SW480 (cell line): ENCODE measurements at regions not wholly inside any gene's neighbourhood (a gene's known extent, or its start where the extent isn't known, plus 50 kb on each side); places are given as distances from the start of the nearest gene placed in this dataset.
"Not testable (repeated sequence)": the region's sequence is repeated elsewhere in the genome, so short reads cannot be mapped to it uniquely, and the experiment has no call there.

Experiments
- DNase-seq: peaks from one replicate; pipeline ENCODE4 v3.0.0-alpha.2; 2016; ENCODE audit warnings: low spot score

- no peak for DNase-seq
Observed at GRCh38 chr2:75324861-75325284, 125.6 kb upstream of the TACR1 start.

GRCh38 chr2:75324141-75324540 lies 124.8 kb upstream of the TACR1 start:
- no peak for DNase-seq

- DNase-seq: no peak
Observed at GRCh38 chr2:75321599-75321922, 122.2 kb upstream of the TACR1 start.

GRCh38 chr2:75320898-75321598 lies 121.7 kb upstream of the TACR1 start:
- DNase-seq: no peak

- no peak for DNase-seq
Observed at GRCh38 chr2:75319951-75320350, 120.6 kb upstream of the TACR1 start.

- no peak for DNase-seq
Observed at GRCh38 chr2:75317802-75318201, 118.5 kb upstream of the TACR1 start.

GRCh38 chr2:75317316-75317715 lies 118.0 kb upstream of the TACR1 start:
- no peak for DNase-seq

GRCh38 chr2:75315436-75315835 lies 116.1 kb upstream of the TACR1 start:
- no peak for DNase-seq

- no peak for DNase-seq
Observed at GRCh38 chr2:75311993-75312392, 112.7 kb upstream of the TACR1 start.

GRCh38 chr2:75311521-75311920 lies 112.2 kb upstream of the TACR1 start:
- no peak for DNase-seq

- DNase-seq: no peak
Observed at GRCh38 chr2:75310876-75311275, 111.6 kb upstream of the TACR1 start.

- DNase-seq: no peak
Observed at GRCh38 chr2:75309596-75310463, 110.5 kb upstream of the TACR1 start.

GRCh38 chr2:75303227-75303626 lies 103.9 kb upstream of the TACR1 start:
- no peak for DNase-seq

GRCh38 chr2:75294362-75294761 lies 95.0 kb upstream of the TACR1 start:
- DNase-seq: no peak

- DNase-seq: peak; percentile 22
Observed at GRCh38 chr2:75292826-75293225, 93.5 kb upstream of the TACR1 start.

GRCh38 chr2:75290600-75291150 lies 91.4 kb upstream of the TACR1 start:
- no peak for DNase-seq

GRCh38 chr2:75289771-75290170 lies 90.5 kb upstream of the TACR1 start:
- DNase-seq: no peak

- DNase-seq: not testable (repeated sequence)
Observed at GRCh38 chr2:75289178-75289577, 89.9 kb upstream of the TACR1 start.

GRCh38 chr2:75288760-75289159 lies 89.4 kb upstream of the TACR1 start:
- DNase-seq: no peak

- DNase-seq: no peak
Observed at GRCh38 chr2:75287624-75288316, 88.5 kb upstream of the TACR1 start.

GRCh38 chr2:75284345-75284744 lies 85.0 kb upstream of the TACR1 start:
- DNase-seq: no peak

GRCh38 chr2:75278821-75279379 lies 79.6 kb upstream of the TACR1 start:
- no peak for DNase-seq
